ENCODE measurements at regions not wholly inside any gene's neighbourhood (a gene's known extent, or its start where the extent isn't known, plus 50 kb on each side); places are given as distances from the start of the nearest gene placed in this dataset.

DNA sequence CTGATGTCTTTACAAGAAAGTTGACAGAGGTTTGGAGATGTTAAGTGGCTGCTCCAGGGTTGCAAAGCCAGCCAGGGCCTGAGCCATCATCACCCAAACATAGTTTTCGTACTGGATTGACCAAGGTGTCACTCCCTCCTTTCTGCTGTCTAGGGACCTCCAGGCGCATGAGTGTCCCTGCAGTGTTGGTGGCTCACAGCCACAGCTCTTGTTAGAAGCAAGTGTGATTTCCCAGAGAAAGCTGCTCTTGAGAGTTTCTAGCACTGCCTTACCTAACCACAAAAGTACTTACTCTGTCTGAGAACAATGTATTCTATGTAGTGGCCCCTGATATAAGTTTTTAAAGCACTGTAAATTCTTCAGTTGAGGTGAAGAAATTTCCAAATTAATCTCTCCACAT is 144.1 kb downstream of the SOX2 start:
- H3K27me3 ChIP-seq (ENCODE audit: control insufficient read depth, insufficient read depth, low read length): no peaks in the 10 kb centered on the region
- H3K9me3 ChIP-seq (ENCODE audit: control insufficient read depth, low read depth, low read length): no peaks in the 10 kb centered on the region
- H3K4me3 ChIP-seq (ENCODE audit: low read length): no peak overlapping the region
- peaks cover 11% of the 10 kb centered on the region for H3K4me1 ChIP-seq (ENCODE audit: control insufficient read depth, insufficient read depth, low read length)
- H3K36me3 ChIP-seq (ENCODE audit: control insufficient read depth, insufficient read depth, low read length): no peaks in the 10 kb centered on the region
- WGBS (ENCODE audit: insufficient coverage, low lambda C conversion rate): no CpG with 5 or more reads among the region's 2 CpGs
- no peak for DNase-seq
- no peak overlapping the region for H3K27ac ChIP-seq (ENCODE audit: low read length)

DNA sequence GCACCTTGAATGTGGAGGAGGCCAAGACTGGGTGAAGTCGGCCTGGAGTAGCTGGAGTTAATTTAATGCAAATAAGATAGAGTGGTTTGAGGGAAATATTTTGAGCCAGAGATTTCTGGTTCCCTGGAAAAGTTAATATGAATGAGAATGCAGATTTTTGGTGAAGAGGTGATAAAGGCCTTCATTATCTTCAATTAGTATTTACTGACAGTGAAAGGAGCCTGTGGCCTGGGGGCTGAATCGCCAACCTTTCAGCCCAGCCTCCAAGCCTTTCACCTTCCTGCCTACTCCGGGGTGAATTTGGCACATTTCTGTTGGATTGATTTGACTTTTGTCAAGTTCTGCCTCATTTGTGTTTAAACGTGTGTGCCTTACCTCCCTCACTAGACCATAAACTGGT is 147.8 kb downstream of the SOX2 start:
- H3K36me3 ChIP-seq (ENCODE audit: control insufficient read depth, insufficient read depth, low read length): no peaks in the 10 kb centered on the region
- no peak overlapping the region for H3K27ac ChIP-seq (ENCODE audit: low read length)
- no peak overlapping the region for H3K4me3 ChIP-seq (ENCODE audit: low read length)
- no peak for DNase-seq
- H3K4me1 ChIP-seq (ENCODE audit: control insufficient read depth, insufficient read depth, low read length): peaks cover 6% of the 10 kb centered on the region
- no peaks in the 10 kb centered on the region for H3K9me3 ChIP-seq (ENCODE audit: control insufficient read depth, low read depth, low read length)
- no CpG with 5 or more reads among the region's 4 CpGs for WGBS (ENCODE audit: insufficient coverage, low lambda C conversion rate)
- no peaks in the 10 kb centered on the region for H3K27me3 ChIP-seq (ENCODE audit: control insufficient read depth, insufficient read depth, low read length)

DNA sequence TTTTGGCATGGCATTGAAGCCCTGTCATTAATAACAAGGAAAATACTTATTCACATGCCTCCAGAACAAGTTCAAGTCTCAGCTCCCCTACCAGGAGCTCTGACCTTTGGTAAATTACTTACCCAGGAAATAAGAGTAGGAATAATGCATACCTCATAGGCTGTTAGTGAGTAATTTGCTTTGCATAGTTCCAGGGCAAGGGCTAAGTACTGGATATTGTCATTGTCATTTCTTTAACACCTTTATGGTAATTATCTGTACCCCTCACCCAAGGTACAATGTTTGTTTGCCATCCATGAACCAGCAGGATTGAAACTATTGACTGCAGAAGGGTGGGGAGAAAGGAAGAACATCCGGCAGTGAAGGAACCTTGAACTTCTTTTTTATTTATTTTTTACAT is 148.5 kb downstream of the SOX2 start:
- no CpG with 5 or more reads among the region's 1 CpG for WGBS (ENCODE audit: insufficient coverage, low lambda C conversion rate)
- Histone ChIP-seq H3K4me1 (ENCODE audit: control insufficient read depth, insufficient read depth, low read length) (peaks cover 6% of the 10 kb centered on the region), H3K9me3 (ENCODE audit: control insufficient read depth, low read depth, low read length) (no peaks in the 10 kb centered on the region), H3K4me3 (ENCODE audit: low read length) (no peak overlapping the region), H3K27me3 (ENCODE audit: control insufficient read depth, insufficient read depth, low read length) (no peaks in the 10 kb centered on the region), H3K36me3 (ENCODE audit: control insufficient read depth, insufficient read depth, low read length) (no peaks in the 10 kb centered on the region), H3K27ac (ENCODE audit: low read length) (no peak overlapping the region)
- DNase-seq: peak; percentile 3 to 69

DNA sequence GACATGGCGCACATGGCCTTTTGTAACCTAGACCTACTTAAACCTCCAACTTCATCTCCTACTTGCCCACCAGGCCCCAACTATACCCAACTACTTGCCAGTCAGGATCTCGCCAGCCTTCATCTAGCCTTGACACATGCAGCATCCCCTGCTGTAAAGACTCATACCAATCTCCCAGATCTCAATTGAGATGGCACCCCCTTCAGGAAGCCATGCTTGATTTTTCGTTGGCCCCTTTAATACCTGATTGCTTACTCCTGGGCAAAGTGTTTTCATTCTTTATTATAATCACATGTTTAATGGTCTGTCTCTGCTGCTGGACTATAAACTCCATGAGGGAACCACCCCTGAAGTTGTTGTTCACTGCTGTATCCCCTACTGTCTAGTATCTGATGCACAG is 150.8 kb downstream of the SOX2 start:
- H3K36me3 ChIP-seq (ENCODE audit: control insufficient read depth, insufficient read depth, low read length): no peaks in the 10 kb centered on the region
- peaks cover 6% of the 10 kb centered on the region for H3K4me1 ChIP-seq (ENCODE audit: control insufficient read depth, insufficient read depth, low read length)
- no peak for DNase-seq
- H3K27me3 ChIP-seq (ENCODE audit: control insufficient read depth, insufficient read depth, low read length): no peaks in the 10 kb centered on the region
- H3K9me3 ChIP-seq (ENCODE audit: control insufficient read depth, low read depth, low read length): peaks cover 4% of the 10 kb centered on the region
- no CpG with 5 or more reads among the region's 3 CpGs for WGBS (ENCODE audit: insufficient coverage, low lambda C conversion rate)
- H3K27ac ChIP-seq (ENCODE audit: low read length): no peak overlapping the region
- no peak overlapping the region for H3K4me3 ChIP-seq (ENCODE audit: low read length)

DNA sequence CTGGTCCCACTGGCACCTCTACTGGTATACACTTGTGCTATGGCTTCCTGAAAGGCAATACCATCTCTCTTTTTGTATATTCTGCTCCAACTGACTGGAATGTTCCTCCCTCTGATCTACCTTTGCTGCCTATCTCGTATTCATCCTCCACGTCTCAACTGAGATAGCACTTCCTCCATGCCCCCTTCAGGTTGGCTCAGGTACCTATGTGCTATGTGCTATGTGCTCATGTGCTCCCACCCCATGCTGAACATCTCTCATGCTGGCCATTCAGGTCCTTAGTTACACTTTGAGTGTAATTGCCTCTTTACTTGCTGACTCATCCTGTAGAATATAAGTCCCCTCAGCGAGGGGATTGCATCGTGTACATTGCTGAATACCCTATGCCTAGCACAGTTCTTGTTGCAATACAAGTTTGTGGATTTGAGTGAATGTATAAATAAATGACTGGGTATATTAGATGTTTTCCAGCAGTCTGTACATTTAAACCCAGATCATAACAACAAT is 156.9 kb downstream of the SOX2 start:
- DNase-seq: no peak
- H3K36me3 ChIP-seq (ENCODE audit: control insufficient read depth, insufficient read depth, low read length): no peaks in the 10 kb centered on the region
- H3K9me3 ChIP-seq (ENCODE audit: control insufficient read depth, low read depth, low read length): peaks cover 4% of the 10 kb centered on the region
- H3K27ac ChIP-seq (ENCODE audit: low read length): no peak overlapping the region
- H3K27me3 ChIP-seq (ENCODE audit: control insufficient read depth, insufficient read depth, low read length): no peaks in the 10 kb centered on the region
- H3K4me3 ChIP-seq (ENCODE audit: low read length): no peak overlapping the region
- H3K4me1 ChIP-seq (ENCODE audit: control insufficient read depth, insufficient read depth, low read length): no peaks in the 10 kb centered on the region
- WGBS (ENCODE audit: insufficient coverage, low lambda C conversion rate): no CpG with 5 or more reads among the region's 4 CpGs

DNA sequence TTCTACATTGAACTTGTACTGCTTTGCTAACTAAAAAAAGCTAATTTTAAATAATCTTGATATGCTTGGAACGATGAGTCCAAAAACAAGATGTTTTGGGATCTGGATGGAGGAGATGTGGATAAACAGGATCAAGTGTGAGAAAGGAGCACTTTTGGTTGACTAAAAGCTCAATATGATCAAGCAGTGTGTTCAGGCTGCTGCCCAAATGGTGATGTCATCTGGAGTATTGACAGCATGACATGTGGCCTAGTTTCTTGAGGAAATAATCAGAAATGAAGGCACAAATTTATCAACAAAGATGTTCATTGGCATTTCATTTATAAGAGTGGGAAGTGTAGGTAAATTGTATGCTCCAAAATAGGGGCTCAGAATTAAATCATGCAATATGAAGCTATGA is 161.2 kb downstream of the SOX2 start:
- 100% methylated on average over 1 of the region's 1 CpG for WGBS (ENCODE audit: insufficient coverage, low lambda C conversion rate)
- DNase-seq: no peak
- Histone ChIP-seq H3K4me3 (ENCODE audit: low read length) (no peak overlapping the region), H3K4me1 (ENCODE audit: control insufficient read depth, insufficient read depth, low read length) (no peaks in the 10 kb centered on the region), H3K27ac (ENCODE audit: low read length) (no peak overlapping the region), H3K36me3 (ENCODE audit: control insufficient read depth, insufficient read depth, low read length) (no peaks in the 10 kb centered on the region), H3K9me3 (ENCODE audit: control insufficient read depth, low read depth, low read length) (no peaks in the 10 kb centered on the region), H3K27me3 (ENCODE audit: control insufficient read depth, insufficient read depth, low read length) (no peaks in the 10 kb centered on the region)

DNA sequence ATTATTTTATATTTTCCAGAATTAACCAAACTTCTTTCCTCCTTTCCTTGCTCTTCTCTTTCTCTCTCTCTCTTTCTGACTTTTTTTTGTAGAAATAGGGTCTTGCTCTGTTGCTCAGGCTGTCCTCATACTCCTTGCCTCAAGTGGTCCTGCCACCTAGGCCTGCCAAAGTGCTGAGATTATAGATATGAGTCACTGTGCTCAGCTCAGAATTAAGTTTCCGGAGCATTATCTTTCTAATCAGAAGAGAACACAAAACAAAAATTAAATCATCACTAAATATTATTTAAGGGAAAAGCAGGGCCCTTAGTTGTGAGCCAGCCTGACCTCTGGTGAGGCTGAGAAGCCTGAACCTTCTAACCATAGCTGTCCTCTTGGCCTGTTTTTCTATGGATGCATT is 168.2 kb downstream of the SOX2 start:
- DNase-seq: no peak
- Histone ChIP-seq H3K4me3 (ENCODE audit: low read length) (no peak overlapping the region), H3K4me1 (ENCODE audit: control insufficient read depth, insufficient read depth, low read length) (no peaks in the 10 kb centered on the region), H3K27me3 (ENCODE audit: control insufficient read depth, insufficient read depth, low read length) (no peaks in the 10 kb centered on the region), H3K36me3 (ENCODE audit: control insufficient read depth, insufficient read depth, low read length) (no peaks in the 10 kb centered on the region), H3K9me3 (ENCODE audit: control insufficient read depth, low read depth, low read length) (no peaks in the 10 kb centered on the region), H3K27ac (ENCODE audit: low read length) (no peak overlapping the region)
- WGBS (ENCODE audit: insufficient coverage, low lambda C conversion rate): no CpG with 5 or more reads among the region's 1 CpG

DNA sequence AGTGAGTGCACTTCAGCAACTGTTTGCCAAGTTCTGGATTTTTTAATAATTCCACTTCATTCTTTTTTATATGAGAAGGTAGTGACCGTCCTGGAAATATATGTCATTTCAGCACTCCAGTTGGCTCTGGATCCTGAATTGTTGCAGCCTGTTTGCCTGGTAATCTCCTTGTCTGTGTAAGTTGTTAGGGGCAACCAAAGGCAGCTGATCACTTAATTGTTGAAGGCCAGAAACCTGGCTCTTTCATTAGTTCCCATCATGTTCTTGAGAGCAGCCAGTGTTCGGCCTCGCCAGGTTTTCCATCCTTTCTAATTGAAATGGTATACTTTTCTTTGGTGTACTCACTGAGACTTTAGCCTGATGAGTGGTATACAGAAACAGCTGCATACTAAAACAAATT is 168.6 kb downstream of the SOX2 start:
- no peak overlapping the region for H3K27ac ChIP-seq (ENCODE audit: low read length)
- no peaks in the 10 kb centered on the region for H3K9me3 ChIP-seq (ENCODE audit: control insufficient read depth, low read depth, low read length)
- H3K36me3 ChIP-seq (ENCODE audit: control insufficient read depth, insufficient read depth, low read length): no peaks in the 10 kb centered on the region
- 83% methylated on average over 2 of the region's 3 CpGs for WGBS (ENCODE audit: insufficient coverage, low lambda C conversion rate)
- no peak overlapping the region for H3K4me3 ChIP-seq (ENCODE audit: low read length)
- no peak for DNase-seq
- no peaks in the 10 kb centered on the region for H3K27me3 ChIP-seq (ENCODE audit: control insufficient read depth, insufficient read depth, low read length)
- H3K4me1 ChIP-seq (ENCODE audit: control insufficient read depth, insufficient read depth, low read length): no peaks in the 10 kb centered on the region

DNA sequence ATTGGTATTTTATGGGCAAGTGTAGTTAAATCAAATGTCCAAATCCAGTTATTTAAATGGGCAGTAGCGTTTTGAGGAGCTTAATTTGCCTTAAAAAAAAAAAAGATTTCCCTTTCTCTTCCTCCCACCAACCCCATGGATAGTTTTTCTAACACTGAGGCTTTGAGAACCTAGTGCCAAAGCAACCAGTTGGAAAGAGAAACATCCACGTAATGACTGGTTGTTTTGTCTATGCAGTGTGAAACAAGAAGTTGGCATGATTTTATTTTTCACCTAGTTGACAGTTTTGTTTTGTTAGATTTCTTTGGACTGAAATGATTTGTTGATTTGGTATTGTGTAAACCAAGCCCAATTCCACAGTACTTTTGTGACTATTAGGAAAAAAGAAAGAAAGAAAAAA is 170.0 kb downstream of the SOX2 start:
- H3K4me1 ChIP-seq (ENCODE audit: control insufficient read depth, insufficient read depth, low read length): no peaks in the 10 kb centered on the region
- no peak overlapping the region for H3K27ac ChIP-seq (ENCODE audit: low read length)
- DNase-seq: no peak
- no peaks in the 10 kb centered on the region for H3K36me3 ChIP-seq (ENCODE audit: control insufficient read depth, insufficient read depth, low read length)
- peaks cover 3% of the 10 kb centered on the region for H3K27me3 ChIP-seq (ENCODE audit: control insufficient read depth, insufficient read depth, low read length)
- WGBS (ENCODE audit: insufficient coverage, low lambda C conversion rate): 100% methylated on average over 1 of the region's 2 CpGs
- no peaks in the 10 kb centered on the region for H3K9me3 ChIP-seq (ENCODE audit: control insufficient read depth, low read depth, low read length)
- H3K4me3 ChIP-seq (ENCODE audit: low read length): no peak overlapping the region

DNA sequence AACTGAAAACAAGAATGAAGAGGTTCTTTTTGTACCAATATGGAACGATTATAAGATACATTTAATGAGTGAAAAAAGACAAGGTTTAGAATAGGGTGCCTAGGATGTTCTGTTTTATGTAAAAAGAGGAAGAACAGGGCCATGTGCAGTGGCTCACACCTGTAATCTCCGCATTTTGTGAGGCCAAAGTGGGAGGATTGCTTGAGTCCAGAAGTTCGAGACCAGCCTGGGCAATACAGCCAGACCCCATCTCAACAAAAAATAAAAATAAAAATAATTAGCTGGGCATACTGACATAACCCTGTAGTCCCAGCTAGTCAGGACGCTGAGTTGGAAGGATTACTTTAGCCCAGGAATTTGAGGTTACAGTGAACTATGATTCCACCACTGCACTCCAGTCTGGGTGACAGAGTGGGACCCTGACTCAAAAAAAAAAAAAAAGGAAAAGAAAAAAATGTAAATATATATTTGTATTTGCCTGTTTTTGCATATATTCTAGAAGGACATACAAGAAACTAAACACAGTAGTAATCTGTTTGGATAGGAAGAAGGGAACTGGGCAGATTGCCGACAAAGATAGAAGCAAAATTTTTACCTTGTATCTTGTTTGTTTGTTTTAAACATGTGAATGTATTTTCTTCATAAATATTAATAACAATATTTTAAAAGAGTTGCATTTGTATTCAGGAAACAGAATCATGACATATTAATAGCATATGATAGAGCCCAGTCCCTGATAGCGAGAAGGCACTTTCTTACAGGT is 174.3 kb downstream of the SOX2 start:
- Histone ChIP-seq H3K9me3 (ENCODE audit: control insufficient read depth, low read depth, low read length) (no peaks in the 10 kb centered on the region), H3K27me3 (ENCODE audit: control insufficient read depth, insufficient read depth, low read length) (peaks cover 3% of the 10 kb centered on the region), H3K4me3 (ENCODE audit: low read length) (no peak overlapping the region), H3K36me3 (ENCODE audit: control insufficient read depth, insufficient read depth, low read length) (no peaks in the 10 kb centered on the region), H3K27ac (ENCODE audit: low read length) (no peak overlapping the region), H3K4me1 (ENCODE audit: control insufficient read depth, insufficient read depth, low read length) (no peaks in the 10 kb centered on the region)
- no peak for DNase-seq
- 100% methylated on average over 2 of the region's 6 CpGs for WGBS (ENCODE audit: insufficient coverage, low lambda C conversion rate)

DNA sequence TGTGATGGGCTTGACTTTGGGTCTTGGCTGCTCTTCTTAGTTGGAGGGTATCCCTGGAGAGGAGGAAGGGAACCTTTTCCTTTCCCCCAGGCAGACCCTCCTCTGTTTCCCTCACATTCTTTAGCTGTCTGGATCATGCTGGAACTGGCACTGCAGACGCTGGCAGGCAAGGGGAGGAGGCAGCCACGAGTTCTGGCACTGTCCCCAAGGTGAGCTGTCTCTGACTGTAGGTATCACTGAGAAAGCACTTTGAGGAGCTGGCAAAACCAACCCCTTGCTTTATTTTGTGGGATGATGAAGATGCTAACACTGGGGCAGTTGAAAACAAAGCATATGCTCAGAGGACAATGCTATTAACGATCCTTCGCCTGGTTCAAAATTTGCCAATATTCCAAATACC is 175.0 kb downstream of the SOX2 start:
- Histone ChIP-seq H3K4me1 (ENCODE audit: control insufficient read depth, insufficient read depth, low read length) (no peaks in the 10 kb centered on the region), H3K4me3 (ENCODE audit: low read length) (no peak overlapping the region), H3K36me3 (ENCODE audit: control insufficient read depth, insufficient read depth, low read length) (no peaks in the 10 kb centered on the region), H3K9me3 (ENCODE audit: control insufficient read depth, low read depth, low read length) (no peaks in the 10 kb centered on the region), H3K27me3 (ENCODE audit: control insufficient read depth, insufficient read depth, low read length) (peaks cover 3% of the 10 kb centered on the region), H3K27ac (ENCODE audit: low read length) (no peak overlapping the region)
- no CpG with 5 or more reads among the region's 4 CpGs for WGBS (ENCODE audit: insufficient coverage, low lambda C conversion rate)
- no peak for DNase-seq
